H1 (cell line): ENCODE measurements at regions not wholly inside any gene's neighbourhood (a gene's known extent, or its start where the extent isn't known, plus 50 kb on each side); places are given as distances from the start of the nearest gene placed in this dataset.

Experiments used
- BRCA1 ChIP-seq: IDR thresholded peaks from 2 replicates; pipeline ENCODE4 v1.6.1; 2012; ENCODE audit warnings: low read depth, low read length, improper control_type of control experiment
- RXRA ChIP-seq: IDR thresholded peaks from 2 replicates; pipeline ENCODE4 v1.6.1; 2011; ENCODE audit warnings: low read depth, mild to moderate bottlenecking, low read length, moderate library complexity; ENCODE audit not compliant: insufficient read depth
- TF ChIP-seq, protein P1 (sequence below): IDR thresholded peaks from 2 replicates; pipeline ENCODE4 v1.6.1; 2012; ENCODE audit warnings: inconsistent platforms
- TF ChIP-seq, protein P2 (sequence below): fragments of 300-600 bp; sonication (generic); IDR thresholded peaks from 2 replicates; pipeline ENCODE4 v1.7.1; 2012; ENCODE audit warnings: low read length, moderate library complexity, mild to moderate bottlenecking, inconsistent platforms; ENCODE audit not compliant: insufficient replicate concordance

DNA sequence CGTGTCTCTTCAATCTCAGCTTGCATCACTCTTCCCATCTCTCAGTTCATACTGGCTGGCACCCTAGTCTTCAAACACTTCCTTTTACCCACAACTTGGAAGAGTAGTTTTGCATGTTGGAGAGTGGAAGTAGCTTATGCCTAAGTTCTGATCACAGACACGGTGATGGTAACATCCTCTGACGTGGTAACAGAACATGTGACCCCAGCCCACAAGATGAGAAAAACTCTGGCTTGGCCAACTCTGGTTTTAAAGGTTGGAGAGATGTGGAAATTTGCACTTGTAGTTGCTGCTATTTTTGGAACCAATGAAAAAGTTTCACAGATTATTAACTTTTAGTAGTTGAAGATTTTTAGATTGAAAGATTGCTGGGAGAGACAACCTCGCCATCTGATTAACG, 155.4 kb upstream of the SLC35G4 start (continued):
- TF ChIP-seq RXRA (no peak), BRCA1 (no peak)
- TF ChIP-seq, protein P1, sequence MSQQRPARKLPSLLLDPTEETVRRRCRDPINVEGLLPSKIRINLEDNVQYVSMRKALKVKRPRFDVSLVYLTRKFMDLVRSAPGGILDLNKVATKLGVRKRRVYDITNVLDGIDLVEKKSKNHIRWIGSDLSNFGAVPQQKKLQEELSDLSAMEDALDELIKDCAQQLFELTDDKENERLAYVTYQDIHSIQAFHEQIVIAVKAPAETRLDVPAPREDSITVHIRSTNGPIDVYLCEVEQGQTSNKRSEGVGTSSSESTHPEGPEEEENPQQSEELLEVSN, result no peak
- TF ChIP-seq, protein P2, sequence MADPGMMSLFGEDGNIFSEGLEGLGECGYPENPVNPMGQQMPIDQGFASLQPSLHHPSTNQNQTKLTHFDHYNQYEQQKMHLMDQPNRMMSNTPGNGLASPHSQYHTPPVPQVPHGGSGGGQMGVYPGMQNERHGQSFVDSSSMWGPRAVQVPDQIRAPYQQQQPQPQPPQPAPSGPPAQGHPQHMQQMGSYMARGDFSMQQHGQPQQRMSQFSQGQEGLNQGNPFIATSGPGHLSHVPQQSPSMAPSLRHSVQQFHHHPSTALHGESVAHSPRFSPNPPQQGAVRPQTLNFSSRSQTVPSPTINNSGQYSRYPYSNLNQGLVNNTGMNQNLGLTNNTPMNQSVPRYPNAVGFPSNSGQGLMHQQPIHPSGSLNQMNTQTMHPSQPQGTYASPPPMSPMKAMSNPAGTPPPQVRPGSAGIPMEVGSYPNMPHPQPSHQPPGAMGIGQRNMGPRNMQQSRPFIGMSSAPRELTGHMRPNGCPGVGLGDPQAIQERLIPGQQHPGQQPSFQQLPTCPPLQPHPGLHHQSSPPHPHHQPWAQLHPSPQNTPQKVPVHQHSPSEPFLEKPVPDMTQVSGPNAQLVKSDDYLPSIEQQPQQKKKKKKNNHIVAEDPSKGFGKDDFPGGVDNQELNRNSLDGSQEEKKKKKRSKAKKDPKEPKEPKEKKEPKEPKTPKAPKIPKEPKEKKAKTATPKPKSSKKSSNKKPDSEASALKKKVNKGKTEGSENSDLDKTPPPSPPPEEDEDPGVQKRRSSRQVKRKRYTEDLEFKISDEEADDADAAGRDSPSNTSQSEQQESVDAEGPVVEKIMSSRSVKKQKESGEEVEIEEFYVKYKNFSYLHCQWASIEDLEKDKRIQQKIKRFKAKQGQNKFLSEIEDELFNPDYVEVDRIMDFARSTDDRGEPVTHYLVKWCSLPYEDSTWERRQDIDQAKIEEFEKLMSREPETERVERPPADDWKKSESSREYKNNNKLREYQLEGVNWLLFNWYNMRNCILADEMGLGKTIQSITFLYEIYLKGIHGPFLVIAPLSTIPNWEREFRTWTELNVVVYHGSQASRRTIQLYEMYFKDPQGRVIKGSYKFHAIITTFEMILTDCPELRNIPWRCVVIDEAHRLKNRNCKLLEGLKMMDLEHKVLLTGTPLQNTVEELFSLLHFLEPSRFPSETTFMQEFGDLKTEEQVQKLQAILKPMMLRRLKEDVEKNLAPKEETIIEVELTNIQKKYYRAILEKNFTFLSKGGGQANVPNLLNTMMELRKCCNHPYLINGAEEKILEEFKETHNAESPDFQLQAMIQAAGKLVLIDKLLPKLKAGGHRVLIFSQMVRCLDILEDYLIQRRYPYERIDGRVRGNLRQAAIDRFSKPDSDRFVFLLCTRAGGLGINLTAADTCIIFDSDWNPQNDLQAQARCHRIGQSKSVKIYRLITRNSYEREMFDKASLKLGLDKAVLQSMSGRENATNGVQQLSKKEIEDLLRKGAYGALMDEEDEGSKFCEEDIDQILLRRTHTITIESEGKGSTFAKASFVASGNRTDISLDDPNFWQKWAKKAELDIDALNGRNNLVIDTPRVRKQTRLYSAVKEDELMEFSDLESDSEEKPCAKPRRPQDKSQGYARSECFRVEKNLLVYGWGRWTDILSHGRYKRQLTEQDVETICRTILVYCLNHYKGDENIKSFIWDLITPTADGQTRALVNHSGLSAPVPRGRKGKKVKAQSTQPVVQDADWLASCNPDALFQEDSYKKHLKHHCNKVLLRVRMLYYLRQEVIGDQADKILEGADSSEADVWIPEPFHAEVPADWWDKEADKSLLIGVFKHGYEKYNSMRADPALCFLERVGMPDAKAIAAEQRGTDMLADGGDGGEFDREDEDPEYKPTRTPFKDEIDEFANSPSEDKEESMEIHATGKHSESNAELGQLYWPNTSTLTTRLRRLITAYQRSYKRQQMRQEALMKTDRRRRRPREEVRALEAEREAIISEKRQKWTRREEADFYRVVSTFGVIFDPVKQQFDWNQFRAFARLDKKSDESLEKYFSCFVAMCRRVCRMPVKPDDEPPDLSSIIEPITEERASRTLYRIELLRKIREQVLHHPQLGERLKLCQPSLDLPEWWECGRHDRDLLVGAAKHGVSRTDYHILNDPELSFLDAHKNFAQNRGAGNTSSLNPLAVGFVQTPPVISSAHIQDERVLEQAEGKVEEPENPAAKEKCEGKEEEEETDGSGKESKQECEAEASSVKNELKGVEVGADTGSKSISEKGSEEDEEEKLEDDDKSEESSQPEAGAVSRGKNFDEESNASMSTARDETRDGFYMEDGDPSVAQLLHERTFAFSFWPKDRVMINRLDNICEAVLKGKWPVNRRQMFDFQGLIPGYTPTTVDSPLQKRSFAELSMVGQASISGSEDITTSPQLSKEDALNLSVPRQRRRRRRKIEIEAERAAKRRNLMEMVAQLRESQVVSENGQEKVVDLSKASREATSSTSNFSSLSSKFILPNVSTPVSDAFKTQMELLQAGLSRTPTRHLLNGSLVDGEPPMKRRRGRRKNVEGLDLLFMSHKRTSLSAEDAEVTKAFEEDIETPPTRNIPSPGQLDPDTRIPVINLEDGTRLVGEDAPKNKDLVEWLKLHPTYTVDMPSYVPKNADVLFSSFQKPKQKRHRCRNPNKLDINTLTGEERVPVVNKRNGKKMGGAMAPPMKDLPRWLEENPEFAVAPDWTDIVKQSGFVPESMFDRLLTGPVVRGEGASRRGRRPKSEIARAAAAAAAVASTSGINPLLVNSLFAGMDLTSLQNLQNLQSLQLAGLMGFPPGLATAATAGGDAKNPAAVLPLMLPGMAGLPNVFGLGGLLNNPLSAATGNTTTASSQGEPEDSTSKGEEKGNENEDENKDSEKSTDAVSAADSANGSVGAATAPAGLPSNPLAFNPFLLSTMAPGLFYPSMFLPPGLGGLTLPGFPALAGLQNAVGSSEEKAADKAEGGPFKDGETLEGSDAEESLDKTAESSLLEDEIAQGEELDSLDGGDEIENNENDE, result no peak
- TF ChIP-seq, all 59 proteins: peak for 0
